RPMI8226 (cell line): ENCODE measurements at regions not wholly inside any gene's neighbourhood (a gene's known extent, or its start where the extent isn't known, plus 50 kb on each side); places are given as distances from the start of the nearest gene placed in this dataset.
A peak's percentile ranks its signal among the peaks of the same experiment; 100 is the strongest.
"Not testable (repeated sequence)": the region's sequence is repeated elsewhere in the genome, so short reads cannot be mapped to it uniquely, and the experiment has no call there.

ENCODE experiments used
- DNase-seq: peaks from one replicate; pipeline ENCODE4 v3.0.0-alpha.2; 2015

GRCh38 chr2:39583781-39584180, 81.9 kb upstream of the TMEM178A start:
- no peak for DNase-seq

GRCh38 chr2:39584283-39584965, 81.3 kb upstream of the TMEM178A start:
- DNase-seq, result no peak

- not testable (repeated sequence) for DNase-seq
Observed at GRCh38 chr2:39585531-39585930, 80.2 kb upstream of the TMEM178A start.

GRCh38 chr2:39587168-39587567, 78.5 kb upstream of the TMEM178A start:
- no peak for DNase-seq

- DNase-seq, result no peak
Observed at GRCh38 chr2:39587641-39588040, 78.1 kb upstream of the TMEM178A start.

GRCh38 chr2:39593439-39594393, 72.0 kb upstream of the TMEM178A start:
- DNase-seq, result peak; percentile 48

GRCh38 chr2:39595116-39595515, 70.6 kb upstream of the TMEM178A start:
- DNase-seq, result no peak

- DNase-seq, result no peak
Observed at GRCh38 chr2:39597314-39597713, 68.4 kb upstream of the TMEM178A start.

GRCh38 chr2:39602616-39603015, 63.1 kb upstream of the TMEM178A start:
- no peak for DNase-seq

GRCh38 chr2:39603436-39603835, 62.3 kb upstream of the TMEM178A start:
- DNase-seq, result no peak

GRCh38 chr2:39604866-39605265, 60.9 kb upstream of the TMEM178A start:
- no peak for DNase-seq

GRCh38 chr2:39606585-39606984, 59.1 kb upstream of the TMEM178A start:
- DNase-seq, result no peak

- DNase-seq, result no peak
Observed at GRCh38 chr2:39607538-39608262, 58.0 kb upstream of the TMEM178A start.

- DNase-seq, result no peak
Observed at GRCh38 chr2:39608263-39608575, 57.5 kb upstream of the TMEM178A start.

- DNase-seq, result peak; percentile 4
Observed at GRCh38 chr2:39608686-39609441, 56.9 kb upstream of the TMEM178A start.

GRCh38 chr2:39609917-39610316, 55.8 kb upstream of the TMEM178A start:
- DNase-seq, result no peak

GRCh38 chr2:39615675-39616074, 50.0 kb upstream of the TMEM178A start:
- DNase-seq, result no peak
